ENCODE measurements at regions not wholly inside any gene's neighbourhood (a gene's known extent, or its start where the extent isn't known, plus 50 kb on each side); places are given as distances from the start of the nearest gene placed in this dataset.
A peak's percentile ranks its signal among the peaks of the same experiment; 100 is the strongest.

DNA sequence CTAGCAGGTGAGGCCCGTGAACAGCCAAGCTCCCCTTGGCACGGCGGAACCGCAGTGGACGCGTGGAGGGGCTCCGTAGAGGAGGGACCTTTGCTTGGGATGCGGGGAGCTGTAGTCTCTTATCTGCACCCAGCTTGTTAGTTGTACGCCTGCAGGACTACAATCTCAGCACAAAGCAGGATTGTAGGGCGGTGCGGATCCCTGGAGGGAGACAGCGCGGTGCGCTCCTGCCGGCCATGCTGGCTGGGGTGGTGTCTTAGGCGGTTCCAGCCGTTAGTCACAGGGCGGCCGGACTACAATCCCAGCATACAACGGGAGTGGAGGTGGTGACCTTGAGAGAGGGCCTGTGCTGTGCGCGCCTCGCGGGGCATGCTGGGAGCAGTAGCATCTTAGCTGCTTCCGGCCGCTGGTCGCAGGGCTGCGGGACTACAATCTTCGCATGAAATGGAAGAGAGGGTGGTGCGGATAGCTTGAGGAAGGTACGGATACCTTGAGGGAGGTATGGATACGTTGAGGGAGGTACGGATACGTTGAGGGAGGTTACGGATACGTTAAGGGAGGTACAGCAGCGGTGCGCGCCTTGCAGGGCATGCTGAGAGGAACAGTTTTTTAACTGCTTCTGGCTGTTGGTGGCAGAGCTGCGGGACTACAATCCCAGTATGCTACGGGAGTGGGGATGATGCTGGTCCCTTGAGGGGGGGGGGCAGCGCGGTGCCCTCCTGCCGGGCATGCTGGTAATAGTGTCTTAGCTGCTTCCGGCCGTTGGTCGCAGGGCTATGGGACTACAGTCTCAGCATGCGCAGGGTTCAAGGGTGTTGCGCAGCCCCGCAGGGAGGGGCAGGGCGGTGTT is 1419.1 kb downstream of the UQCRFS1 start:
- peak; percentile 90 for TF ChIP-seq YY1 (tag by site-specific recombination; IDR thresholded peaks at IDR 0.05)
- TF ChIP-seq, protein P1, sequence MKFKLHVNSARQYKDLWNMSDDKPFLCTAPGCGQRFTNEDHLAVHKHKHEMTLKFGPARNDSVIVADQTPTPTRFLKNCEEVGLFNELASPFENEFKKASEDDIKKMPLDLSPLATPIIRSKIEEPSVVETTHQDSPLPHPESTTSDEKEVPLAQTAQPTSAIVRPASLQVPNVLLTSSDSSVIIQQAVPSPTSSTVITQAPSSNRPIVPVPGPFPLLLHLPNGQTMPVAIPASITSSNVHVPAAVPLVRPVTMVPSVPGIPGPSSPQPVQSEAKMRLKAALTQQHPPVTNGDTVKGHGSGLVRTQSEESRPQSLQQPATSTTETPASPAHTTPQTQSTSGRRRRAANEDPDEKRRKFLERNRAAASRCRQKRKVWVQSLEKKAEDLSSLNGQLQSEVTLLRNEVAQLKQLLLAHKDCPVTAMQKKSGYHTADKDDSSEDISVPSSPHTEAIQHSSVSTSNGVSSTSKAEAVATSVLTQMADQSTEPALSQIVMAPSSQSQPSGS (tag by site-specific recombination; IDR thresholded peaks at IDR 0.05; ENCODE audit: low read depth), result no peak; the same call in 1 of the 2 replicates
- TF ChIP-seq CTCF (tag by site-specific recombination; IDR thresholded peaks at IDR 0.05), result peak; percentile 76
- no peak for TF ChIP-seq ZNF626 (tag by site-specific recombination; IDR thresholded peaks at IDR 0.05)
- TF ChIP-seq ZNF660 (tag by site-specific recombination; IDR thresholded peaks at IDR 0.05), result peak; percentile 34; the same call in 1 of the 2 replicates
- TF ChIP-seq BCL11B (tag by site-specific recombination; IDR thresholded peaks at IDR 0.05; ENCODE audit: low read depth), result peak; percentile 32; the same call in 1 of the 2 replicates
- no peak for TF ChIP-seq ZNF670 (tag by site-specific recombination; IDR thresholded peaks at IDR 0.05; ENCODE audit: low read depth)
- TF ChIP-seq, protein P2, sequence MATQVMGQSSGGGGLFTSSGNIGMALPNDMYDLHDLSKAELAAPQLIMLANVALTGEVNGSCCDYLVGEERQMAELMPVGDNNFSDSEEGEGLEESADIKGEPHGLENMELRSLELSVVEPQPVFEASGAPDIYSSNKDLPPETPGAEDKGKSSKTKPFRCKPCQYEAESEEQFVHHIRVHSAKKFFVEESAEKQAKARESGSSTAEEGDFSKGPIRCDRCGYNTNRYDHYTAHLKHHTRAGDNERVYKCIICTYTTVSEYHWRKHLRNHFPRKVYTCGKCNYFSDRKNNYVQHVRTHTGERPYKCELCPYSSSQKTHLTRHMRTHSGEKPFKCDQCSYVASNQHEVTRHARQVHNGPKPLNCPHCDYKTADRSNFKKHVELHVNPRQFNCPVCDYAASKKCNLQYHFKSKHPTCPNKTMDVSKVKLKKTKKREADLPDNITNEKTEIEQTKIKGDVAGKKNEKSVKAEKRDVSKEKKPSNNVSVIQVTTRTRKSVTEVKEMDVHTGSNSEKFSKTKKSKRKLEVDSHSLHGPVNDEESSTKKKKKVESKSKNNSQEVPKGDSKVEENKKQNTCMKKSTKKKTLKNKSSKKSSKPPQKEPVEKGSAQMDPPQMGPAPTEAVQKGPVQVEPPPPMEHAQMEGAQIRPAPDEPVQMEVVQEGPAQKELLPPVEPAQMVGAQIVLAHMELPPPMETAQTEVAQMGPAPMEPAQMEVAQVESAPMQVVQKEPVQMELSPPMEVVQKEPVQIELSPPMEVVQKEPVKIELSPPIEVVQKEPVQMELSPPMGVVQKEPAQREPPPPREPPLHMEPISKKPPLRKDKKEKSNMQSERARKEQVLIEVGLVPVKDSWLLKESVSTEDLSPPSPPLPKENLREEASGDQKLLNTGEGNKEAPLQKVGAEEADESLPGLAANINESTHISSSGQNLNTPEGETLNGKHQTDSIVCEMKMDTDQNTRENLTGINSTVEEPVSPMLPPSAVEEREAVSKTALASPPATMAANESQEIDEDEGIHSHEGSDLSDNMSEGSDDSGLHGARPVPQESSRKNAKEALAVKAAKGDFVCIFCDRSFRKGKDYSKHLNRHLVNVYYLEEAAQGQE (tag by site-specific recombination; IDR thresholded peaks at IDR 0.05), result no peak
- TF ChIP-seq ZNF449 (tag by site-specific recombination; IDR thresholded peaks at IDR 0.05), result peak; percentile 61; the same call in 1 of the 2 replicates
- TF ChIP-seq BCL11A (tag by site-specific recombination; IDR thresholded peaks at IDR 0.05; ENCODE audit: low read depth), result no peak
- TF ChIP-seq ZBTB26 (tag by site-specific recombination; optimal IDR thresholded peaks at IDR 0.05), result peak; percentile 90
- TF ChIP-seq KLF10 (tag by site-specific recombination; IDR thresholded peaks at IDR 0.05), result no peak; the same call in 1 of the 2 replicates
- no peak for TF ChIP-seq PBX3 (CRISPR knock-in tag; IDR thresholded peaks at IDR 0.05)
